ENCODE measurements at regions not wholly inside any gene's neighbourhood (a gene's known extent, or its start where the extent isn't known, plus 50 kb on each side); places are given as distances from the start of the nearest gene placed in this dataset.

DNA sequence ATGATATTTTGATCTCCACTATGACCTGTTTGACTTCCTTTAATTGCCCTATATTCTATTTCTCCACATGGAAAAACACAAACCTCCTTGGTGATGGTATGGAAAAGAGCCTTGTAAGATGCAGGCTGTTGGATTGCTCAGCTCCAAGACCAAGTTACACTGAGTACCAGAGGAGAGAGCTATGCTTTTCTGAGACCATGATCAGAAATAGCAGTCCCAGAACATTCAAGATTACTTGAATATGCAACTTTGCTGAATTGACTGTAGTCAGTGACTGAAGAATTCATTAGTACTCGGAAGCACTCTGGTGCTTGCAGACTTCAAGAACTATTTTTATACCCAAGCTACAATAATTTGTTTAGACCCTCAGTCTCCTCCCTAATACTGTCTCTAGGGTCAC lies 310.6 kb upstream of the FSIP2 start:
- DNase-seq (ENCODE audit: extremely low read depth, low read depth), result no peak

DNA sequence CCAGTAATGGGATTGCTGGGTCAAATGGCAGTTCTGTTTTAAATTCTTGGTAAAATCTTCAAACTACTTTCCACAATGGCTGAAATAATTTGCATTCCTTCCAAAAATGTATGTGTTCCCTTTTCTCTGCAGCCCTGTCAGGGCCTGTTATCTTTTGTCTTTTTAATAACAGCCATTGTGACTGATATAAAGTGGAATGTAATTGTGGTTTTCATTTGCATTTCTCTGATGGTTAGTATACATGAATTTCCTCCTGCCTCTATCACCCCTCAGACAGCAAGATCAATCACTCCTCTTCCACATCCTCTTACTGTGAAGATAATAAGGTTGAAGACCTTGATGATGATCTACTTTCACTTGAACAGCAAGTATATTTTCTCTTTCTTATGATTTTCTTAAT lies 304.8 kb upstream of the FSIP2 start:
- TF ChIP-seq, protein P1, sequence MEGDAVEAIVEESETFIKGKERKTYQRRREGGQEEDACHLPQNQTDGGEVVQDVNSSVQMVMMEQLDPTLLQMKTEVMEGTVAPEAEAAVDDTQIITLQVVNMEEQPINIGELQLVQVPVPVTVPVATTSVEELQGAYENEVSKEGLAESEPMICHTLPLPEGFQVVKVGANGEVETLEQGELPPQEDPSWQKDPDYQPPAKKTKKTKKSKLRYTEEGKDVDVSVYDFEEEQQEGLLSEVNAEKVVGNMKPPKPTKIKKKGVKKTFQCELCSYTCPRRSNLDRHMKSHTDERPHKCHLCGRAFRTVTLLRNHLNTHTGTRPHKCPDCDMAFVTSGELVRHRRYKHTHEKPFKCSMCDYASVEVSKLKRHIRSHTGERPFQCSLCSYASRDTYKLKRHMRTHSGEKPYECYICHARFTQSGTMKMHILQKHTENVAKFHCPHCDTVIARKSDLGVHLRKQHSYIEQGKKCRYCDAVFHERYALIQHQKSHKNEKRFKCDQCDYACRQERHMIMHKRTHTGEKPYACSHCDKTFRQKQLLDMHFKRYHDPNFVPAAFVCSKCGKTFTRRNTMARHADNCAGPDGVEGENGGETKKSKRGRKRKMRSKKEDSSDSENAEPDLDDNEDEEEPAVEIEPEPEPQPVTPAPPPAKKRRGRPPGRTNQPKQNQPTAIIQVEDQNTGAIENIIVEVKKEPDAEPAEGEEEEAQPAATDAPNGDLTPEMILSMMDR (IDR thresholded peaks at IDR 0.05; ENCODE audit: low read depth, low read length), result no peak
- no peak for DNase-seq (ENCODE audit: extremely low read depth, low read depth)

More for the DNA sequence above, 310.6 kb upstream of the FSIP2 start:
- TF ChIP-seq, protein P1 (IDR thresholded peaks at IDR 0.05; ENCODE audit: low read depth, low read length), result no peak

DNA sequence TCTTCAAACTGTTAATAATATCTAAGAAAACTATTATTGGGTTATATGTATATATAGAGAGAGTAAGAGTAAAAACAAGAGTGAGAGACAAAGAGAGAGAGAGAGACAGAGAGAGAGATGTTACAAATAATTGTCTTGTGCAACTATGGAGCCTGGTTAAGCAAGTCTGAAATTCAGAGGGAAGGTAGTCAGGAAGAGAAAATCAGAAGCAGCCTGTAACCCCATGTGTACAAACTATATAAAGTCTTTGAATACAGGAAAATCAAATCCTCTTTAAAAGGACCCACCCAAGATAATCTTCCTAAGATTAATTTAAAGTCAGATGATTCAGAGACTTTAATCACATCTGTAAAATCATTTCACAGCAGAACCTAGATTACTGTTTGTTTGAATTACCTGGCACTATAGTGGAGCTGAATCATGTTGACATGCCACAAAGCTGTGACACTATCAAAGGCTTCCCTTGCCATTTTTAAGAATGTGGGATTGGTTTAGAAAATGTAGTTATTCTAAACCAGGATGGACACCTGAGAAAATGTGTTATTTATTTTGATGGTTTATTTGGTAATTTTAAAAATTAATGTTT lies 301.7 kb upstream of the FSIP2 start:
- TF ChIP-seq, protein P1 (IDR thresholded peaks at IDR 0.05; ENCODE audit: low read depth, low read length), result no peak
- DNase-seq (ENCODE audit: extremely low read depth, low read depth), result no peak

DNA sequence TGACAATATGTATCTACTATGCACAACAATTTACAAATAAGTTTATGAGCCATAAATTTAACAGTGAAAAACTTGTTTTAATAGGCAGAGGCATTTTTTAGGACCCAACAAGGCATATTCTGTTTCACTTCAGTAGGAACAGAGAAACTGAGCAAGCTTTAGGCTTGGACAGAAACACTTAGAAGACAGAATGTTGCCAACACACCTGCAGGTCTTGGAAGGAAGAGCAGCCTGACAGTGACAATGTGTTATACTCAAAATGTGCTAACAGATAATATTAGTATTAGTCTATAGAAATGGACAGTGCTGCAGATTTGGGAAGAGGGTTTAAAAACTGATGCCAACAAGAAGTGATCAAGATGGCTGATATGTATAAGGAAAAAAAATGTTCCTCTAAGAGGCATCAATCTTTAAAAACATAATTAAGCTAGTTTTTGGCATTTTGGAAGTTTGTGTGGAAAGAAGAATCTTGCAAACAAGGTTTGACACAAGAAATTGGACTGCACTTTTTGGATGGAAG lies 297.1 kb upstream of the FSIP2 start:
- TF ChIP-seq, protein P1 (IDR thresholded peaks at IDR 0.05; ENCODE audit: low read depth, low read length), result no peak
- DNase-seq (ENCODE audit: extremely low read depth, low read depth), result no peak

DNA sequence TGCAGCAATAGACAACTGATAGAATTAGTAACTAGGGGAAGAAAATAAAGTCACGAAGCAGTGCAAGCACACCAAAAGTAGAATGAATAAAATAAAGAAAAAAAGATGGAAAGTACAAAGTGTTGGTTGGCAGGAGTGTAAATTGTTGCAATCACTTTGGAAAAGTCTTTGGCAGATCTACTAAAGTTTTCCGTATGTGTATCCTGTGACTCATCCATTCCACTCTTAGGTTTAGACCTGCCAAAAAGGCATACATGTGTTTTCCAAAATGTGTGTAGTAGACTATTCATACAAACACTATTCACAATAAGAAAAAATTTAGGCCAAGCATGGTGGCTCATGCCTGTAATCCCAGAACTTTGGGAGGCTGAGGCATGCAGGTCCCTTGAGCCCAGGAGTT lies 282.1 kb upstream of the FSIP2 start:
- no peak for DNase-seq (ENCODE audit: extremely low read depth, low read depth)
- TF ChIP-seq, protein P1 (IDR thresholded peaks at IDR 0.05; ENCODE audit: low read depth, low read length), result no peak

DNA sequence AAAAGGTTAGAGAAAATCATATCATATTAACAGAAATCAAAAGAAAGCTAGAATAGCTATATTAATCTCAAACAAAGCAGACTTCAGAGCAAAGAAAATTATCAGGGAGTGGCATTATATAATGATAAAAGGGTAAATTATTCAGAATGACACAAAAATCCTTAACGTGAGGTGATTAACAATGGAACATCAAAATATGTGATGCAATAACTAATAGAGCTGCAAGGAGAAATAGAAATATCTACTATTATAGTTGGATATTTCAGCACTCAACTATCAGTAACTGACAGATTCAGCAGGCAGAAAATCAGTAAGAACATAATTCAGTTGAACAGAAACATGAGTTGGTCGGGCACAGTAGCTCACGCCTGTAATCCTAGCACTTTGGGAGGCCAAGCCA lies 275.1 kb upstream of the FSIP2 start:
- TF ChIP-seq, protein P1 (IDR thresholded peaks at IDR 0.05; ENCODE audit: low read depth, low read length), result no peak
- no peak for DNase-seq (ENCODE audit: extremely low read depth, low read depth)

DNA sequence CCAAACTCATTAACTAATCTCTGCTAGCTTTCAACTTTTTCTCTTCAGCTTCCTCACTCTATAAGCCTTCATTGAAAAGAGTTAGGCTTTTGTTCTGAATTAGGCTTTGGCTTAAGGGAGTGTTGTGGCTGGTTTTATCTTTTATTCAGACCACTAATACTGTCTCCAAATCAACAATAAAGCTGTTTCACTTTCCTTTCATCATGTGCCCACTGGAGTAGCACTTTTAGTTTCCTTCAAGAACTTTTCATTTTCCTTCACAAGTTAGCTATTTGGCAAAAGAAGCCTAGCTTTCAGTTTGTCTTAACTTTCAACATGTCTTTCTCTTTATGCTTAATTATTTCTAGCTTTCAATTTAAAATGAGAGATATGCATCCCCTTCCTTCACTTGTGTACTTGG lies 271.7 kb upstream of the FSIP2 start:
- TF ChIP-seq, protein P1 (IDR thresholded peaks at IDR 0.05; ENCODE audit: low read depth, low read length), result no peak
- no peak for DNase-seq (ENCODE audit: extremely low read depth, low read depth)
